GM10847 (cell line): ENCODE measurements at regions not wholly inside any gene's neighbourhood (a gene's known extent, or its start where the extent isn't known, plus 50 kb on each side); places are given as distances from the start of the nearest gene placed in this dataset.

Experiments used
- POLR2A ChIP-seq: IDR thresholded peaks from 2 replicates; pipeline ENCODE4 v1.6.1; 2011; ENCODE audit not compliant: insufficient read length; ENCODE audit errors: extremely low read depth

- TF ChIP-seq POLR2A, result no peak
Observed at GRCh38 chr7:25762511-25763462, 389.2 kb upstream of the NFE2L3 start.

DNA sequence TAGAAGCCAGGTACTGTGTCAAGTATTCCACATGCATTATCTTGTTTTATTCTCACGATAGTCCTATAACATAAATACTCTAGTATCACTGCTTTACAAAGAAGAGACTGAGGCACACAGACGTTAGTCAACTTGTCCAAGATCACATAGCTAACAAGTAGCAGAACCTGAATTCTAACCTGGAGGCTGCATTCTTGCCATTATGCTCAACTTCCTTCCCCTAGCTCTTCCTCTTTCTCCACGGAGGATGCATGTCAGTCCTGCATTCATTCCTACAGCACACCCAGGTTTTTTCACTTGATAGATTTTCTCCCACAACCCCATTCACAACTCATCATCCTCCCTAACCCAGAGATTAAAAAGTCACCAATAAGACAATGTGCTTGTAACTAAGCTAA is 388.5 kb upstream of the NFE2L3 start:
- TF ChIP-seq POLR2A, result no peak

DNA sequence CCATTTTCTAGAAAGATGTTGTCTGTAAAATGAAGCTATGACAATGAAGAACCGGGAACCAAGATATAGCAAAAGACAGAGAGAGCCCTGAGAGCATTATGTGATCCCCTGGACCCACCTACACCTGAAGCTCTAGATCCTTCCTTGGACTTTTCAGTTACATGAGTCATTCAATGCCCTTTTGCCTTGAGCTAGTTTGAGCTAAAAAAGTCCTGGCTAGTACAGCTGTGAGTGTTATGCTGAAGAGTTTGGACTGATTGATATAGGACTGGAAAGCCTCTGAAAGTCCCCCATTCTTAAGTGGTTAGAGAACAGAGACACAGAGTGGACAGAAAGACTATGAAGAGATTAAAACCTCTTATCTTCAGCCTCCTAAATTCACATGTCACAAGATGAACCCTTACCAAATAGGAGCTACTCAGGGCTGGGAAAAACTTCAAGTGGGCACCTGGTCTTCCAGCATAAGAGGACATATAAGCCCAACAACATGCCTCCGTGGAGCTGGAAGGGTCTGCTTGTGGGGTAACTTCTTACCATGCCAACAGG is 386.8 kb upstream of the NFE2L3 start:
- no peak for TF ChIP-seq POLR2A

DNA sequence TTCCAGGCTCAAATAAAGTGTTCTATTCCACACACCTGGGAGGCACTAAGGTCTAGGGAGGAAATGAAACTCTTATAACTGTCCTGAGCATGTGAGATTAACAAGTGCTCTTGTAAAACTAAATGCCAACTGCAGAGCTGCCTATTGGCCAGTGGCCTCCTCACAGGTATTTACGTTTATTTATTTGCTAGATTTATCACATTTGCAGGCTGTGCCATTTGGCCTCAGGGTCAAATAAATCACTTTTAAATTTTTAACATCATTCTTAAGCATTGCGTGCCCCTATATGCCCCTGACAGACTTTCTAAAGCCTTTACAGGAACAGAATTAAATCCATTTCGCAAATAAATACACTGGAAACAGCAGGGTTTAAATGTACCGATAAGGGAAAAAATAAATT is 381.8 kb upstream of the NFE2L3 start:
- TF ChIP-seq POLR2A, result no peak

DNA sequence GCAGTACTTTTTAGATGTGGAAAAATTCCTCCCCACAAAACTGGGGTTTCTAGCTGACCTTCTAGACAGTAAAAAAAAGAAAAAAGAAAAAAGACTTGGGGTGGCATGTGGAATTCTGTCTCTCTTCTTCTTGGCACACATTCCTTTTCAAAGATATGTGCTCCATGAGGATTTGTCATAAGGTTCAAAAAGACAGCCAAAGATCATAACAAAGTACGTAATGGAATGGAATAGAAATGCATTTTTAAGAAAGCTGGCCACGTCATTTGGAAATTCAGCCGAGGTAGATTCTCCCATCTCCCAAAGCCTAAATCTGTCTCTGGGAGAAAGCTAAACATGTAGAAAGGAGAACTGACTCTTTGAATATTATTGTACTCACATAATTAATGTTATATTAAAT is 381.3 kb upstream of the NFE2L3 start:
- TF ChIP-seq POLR2A, result no peak

DNA sequence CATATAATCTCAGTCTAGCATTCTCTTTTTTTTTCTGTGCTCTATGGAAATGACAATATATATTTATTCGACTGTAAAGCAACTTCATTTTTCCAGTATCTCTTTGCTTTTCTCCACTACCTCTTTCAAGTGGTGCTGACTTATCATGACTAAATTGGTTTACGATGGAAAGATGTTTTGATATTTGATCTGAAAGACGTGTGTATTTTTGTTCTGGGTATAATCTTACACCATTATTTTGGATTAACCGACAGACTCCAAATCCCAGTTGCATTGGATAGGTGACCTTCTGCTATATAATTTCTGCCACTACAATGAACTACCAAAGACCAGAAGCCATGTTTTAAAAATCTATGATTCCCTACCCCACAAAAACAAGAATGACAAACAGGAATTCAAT is 380.5 kb upstream of the NFE2L3 start:
- no peak for TF ChIP-seq POLR2A

DNA sequence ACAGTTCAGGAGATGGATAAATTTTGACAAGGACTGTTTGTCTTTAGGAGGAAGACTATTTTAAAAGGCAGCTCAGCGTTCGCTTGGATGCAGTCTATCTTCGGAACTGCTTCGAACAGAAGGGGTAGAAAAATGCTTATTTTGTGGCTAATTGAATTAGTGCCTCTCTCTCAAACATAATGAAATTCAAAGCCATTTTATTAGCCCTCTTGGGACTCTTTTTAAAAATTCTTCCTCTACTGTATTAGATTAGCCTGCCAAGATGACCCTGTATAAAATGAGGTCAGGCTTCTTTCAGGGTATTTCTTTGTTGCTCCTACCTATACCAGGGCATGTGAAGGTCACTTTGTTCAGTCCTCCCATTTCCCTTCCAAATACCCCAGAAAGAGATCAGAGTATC is 379.2 kb upstream of the NFE2L3 start:
- no peak for TF ChIP-seq POLR2A

GRCh38 chr7:25774675-25775074 is 377.3 kb upstream of the NFE2L3 start:
- TF ChIP-seq POLR2A, result no peak

- TF ChIP-seq POLR2A, result no peak
Observed at GRCh38 chr7:25775570-25775969, 376.4 kb upstream of the NFE2L3 start.

- TF ChIP-seq POLR2A, result no peak
Observed at GRCh38 chr7:25775999-25776743, 375.8 kb upstream of the NFE2L3 start.

DNA sequence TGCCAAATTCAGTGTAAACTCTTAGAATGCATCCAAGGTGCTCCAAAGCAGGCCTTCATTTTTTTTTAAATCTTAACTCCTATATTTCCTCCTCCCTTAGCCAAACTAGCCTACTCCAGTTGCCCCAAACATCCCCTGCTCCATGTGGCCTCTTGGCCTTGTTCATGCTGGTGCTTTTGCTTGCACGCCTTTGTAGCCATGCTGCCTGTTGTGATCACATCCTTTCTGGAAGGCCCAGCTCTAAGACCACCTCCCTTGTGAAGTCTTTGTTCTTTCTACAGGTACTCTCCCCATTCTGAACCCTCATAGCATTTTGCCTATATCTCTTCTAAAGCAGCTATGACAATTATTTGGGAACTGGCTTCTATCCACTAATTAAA is 375.3 kb upstream of the NFE2L3 start:
- no peak for TF ChIP-seq POLR2A

- no peak for TF ChIP-seq POLR2A
Observed at GRCh38 chr7:25777969-25778708, 373.9 kb upstream of the NFE2L3 start.

GRCh38 chr7:25779002-25779546 is 372.9 kb upstream of the NFE2L3 start:
- TF ChIP-seq POLR2A, result no peak

- no peak for TF ChIP-seq POLR2A
Observed at GRCh38 chr7:25780904-25781303, 371.1 kb upstream of the NFE2L3 start.

- TF ChIP-seq POLR2A, result no peak
Observed at GRCh38 chr7:25781704-25782103, 370.3 kb upstream of the NFE2L3 start.

GRCh38 chr7:25786936-25787335 is 365.1 kb upstream of the NFE2L3 start:
- no peak for TF ChIP-seq POLR2A

GRCh38 chr7:25787336-25787735 is 364.7 kb upstream of the NFE2L3 start:
- TF ChIP-seq POLR2A, result no peak
